H9 (cell line): ENCODE measurements at regions not wholly inside any gene's neighbourhood (a gene's known extent, or its start where the extent isn't known, plus 50 kb on each side); places are given as distances from the start of the nearest gene placed in this dataset.

Source experiments
- DNase-seq: peaks from one replicate; pipeline ENCODE4 v3.0.0-alpha.2; 2017
- H2AFZ ChIP-seq: one replicate; pipeline ENCODE4 v1.6.1; 2013; ENCODE audit warnings: mild to moderate bottlenecking, low read length, control low read depth, moderate library complexity
- H2AK5ac ChIP-seq: 2 replicates; pipeline ENCODE4 v1.6.1; 2013; ENCODE audit warnings: low read length, control low read depth, mixed read lengths; ENCODE audit not compliant: insufficient read length
- H2BK120ac ChIP-seq: one replicate; pipeline ENCODE4 v1.6.1; 2013; ENCODE audit warnings: low read depth, mild to moderate bottlenecking, low read length, control low read depth, inconsistent platforms; ENCODE audit not compliant: poor library complexity, severe bottlenecking
- H2BK12ac ChIP-seq: 2 replicates; pipeline ENCODE4 v1.6.1; 2013; ENCODE audit warnings: low read length, control low read depth, mixed read lengths, low read depth; ENCODE audit not compliant: insufficient read length
- H2BK15ac ChIP-seq: 2 replicates; pipeline ENCODE4 v1.6.1; 2013; ENCODE audit warnings: low read depth, low read length, control low read depth
- H2BK20ac ChIP-seq: one replicate; pipeline ENCODE4 v1.6.1; 2013; ENCODE audit warnings: low read depth, mild to moderate bottlenecking, low read length, control low read depth, inconsistent platforms; ENCODE audit not compliant: poor library complexity, severe bottlenecking
- H2BK5ac ChIP-seq: 2 replicates; pipeline ENCODE4 v1.6.1; 2013; ENCODE audit warnings: low read length, control low read depth, mixed read lengths; ENCODE audit not compliant: insufficient read length
- H3K14ac ChIP-seq: 2 replicates; pipeline ENCODE4 v1.6.1; 2013; ENCODE audit warnings: low read length, control low read depth; ENCODE audit not compliant: insufficient read depth
- H3K18ac ChIP-seq: 2 replicates; pipeline ENCODE4 v1.6.1; 2013; ENCODE audit warnings: low read depth, mild to moderate bottlenecking, mixed read lengths, low read length, control low read depth; ENCODE audit not compliant: insufficient read length
- H3K23ac ChIP-seq: 2 replicates; pipeline ENCODE4 v1.6.1; 2013; ENCODE audit warnings: low read length, control low read depth, mixed read lengths, low read depth; ENCODE audit not compliant: insufficient read length
- H3K23me2 ChIP-seq: 2 replicates; pipeline ENCODE4 v1.6.1; 2013; ENCODE audit warnings: low read depth, mild to moderate bottlenecking, mixed read lengths, low read length, control low read depth; ENCODE audit not compliant: insufficient read length, poor library complexity, severe bottlenecking
- H3K27ac ChIP-seq: 2 replicates; pipeline ENCODE4 v1.5.1; 2013; ENCODE audit warnings: low read length, control low read depth, mixed read lengths, low read depth; ENCODE audit not compliant: insufficient read length
- H3K27me3 ChIP-seq: 2 replicates; pipeline ENCODE4 v1.6.1; 2013; ENCODE audit warnings: low read length, control low read depth, inconsistent platforms; ENCODE audit not compliant: insufficient read depth
- H3K4ac ChIP-seq: 2 replicates; pipeline ENCODE4 v1.6.1; 2013; ENCODE audit warnings: low read depth, mild to moderate bottlenecking, control low read depth, inconsistent platforms, low read length, moderate library complexity
- H3K4me1 ChIP-seq: 2 replicates; pipeline ENCODE4 v1.6.1; 2013; ENCODE audit warnings: low read length, control low read depth, inconsistent platforms; ENCODE audit not compliant: insufficient read depth
- H3K4me2 ChIP-seq: 2 replicates; pipeline ENCODE4 v1.6.1; 2013; ENCODE audit warnings: low read length, control low read depth, mixed read lengths; ENCODE audit not compliant: insufficient read length, insufficient read depth
- H3K56ac ChIP-seq: 2 replicates; pipeline ENCODE4 v1.6.1; 2013; ENCODE audit warnings: low read depth, mild to moderate bottlenecking, mixed read lengths, low read length, control low read depth; ENCODE audit not compliant: insufficient read length
- H3K79me1 ChIP-seq: 2 replicates; pipeline ENCODE4 v1.6.1; 2013; ENCODE audit warnings: low read depth, mild to moderate bottlenecking, moderate library complexity, low read length, control low read depth, inconsistent platforms; ENCODE audit not compliant: insufficient read depth, poor library complexity, severe bottlenecking
- H3K79me2 ChIP-seq: 2 replicates; pipeline ENCODE4 v1.6.1; 2013; ENCODE audit warnings: low read length, control low read depth, inconsistent platforms; ENCODE audit not compliant: insufficient read depth
- H3K9ac ChIP-seq: 2 replicates; pipeline ENCODE4 v1.6.1; 2013; ENCODE audit warnings: low read length, control low read depth, mixed read lengths; ENCODE audit not compliant: insufficient read length; ENCODE audit errors: extremely low read depth
- H3K9me3 ChIP-seq: one replicate; pipeline ENCODE4 v1.6.1; 2013; ENCODE audit warnings: low read depth, low read length, inconsistent platforms; ENCODE audit not compliant: control insufficient read depth
- H3T11ph ChIP-seq: one replicate; pipeline ENCODE4 v1.6.1; 2013; ENCODE audit warnings: mild to moderate bottlenecking, low read length, control low read depth, inconsistent platforms
- H4K20me1 ChIP-seq: one replicate; pipeline ENCODE4 v1.6.1; 2013; ENCODE audit not compliant: control insufficient read depth, insufficient read length, insufficient read depth
- H4K5ac ChIP-seq: 2 replicates; pipeline ENCODE4 v1.6.1; 2013; ENCODE audit warnings: low read depth, mild to moderate bottlenecking, mixed read lengths, low read length, control low read depth; ENCODE audit not compliant: insufficient read length
- H4K8ac ChIP-seq: replicated peaks from 2 replicates; pipeline ENCODE4 v1.6.1; 2013; ENCODE audit warnings: low read length, control low read depth, mixed read lengths, low read depth; ENCODE audit not compliant: insufficient read length
- H4K91ac ChIP-seq: 2 replicates; pipeline ENCODE4 v1.6.1; 2013; ENCODE audit warnings: low read depth, mild to moderate bottlenecking, moderate library complexity, mixed read lengths, low read length, control low read depth; ENCODE audit not compliant: insufficient read length
- H3K27ac Mint-ChIP-seq, 3 experiments: 2 replicates in 2 of 3; 3 replicates in 1 of 3; pipeline ENCODE4 v1.8.0; 2020 to 2021; ENCODE audit warnings: mixed read lengths in 3 of 3, mild to moderate bottlenecking in 1 of 3, moderate library complexity in 1 of 3
- H3K27me3 Mint-ChIP-seq: 2 replicates; pipeline ENCODE4 v1.8.0; 2021; ENCODE audit warnings: low read depth, mild to moderate bottlenecking, moderate library complexity, mixed read lengths
- H3K36me3 Mint-ChIP-seq, 3 experiments: 2 replicates in 2 of 3; 3 replicates in 1 of 3; pipeline ENCODE4 v1.8.0; 2020 to 2021; ENCODE audit warnings: low read depth in 3 of 3, mixed read lengths in 3 of 3; ENCODE audit not compliant: insufficient read depth in 1 of 3
- H3K4me1 Mint-ChIP-seq, 2 experiments: 2 replicates each; pipeline ENCODE4 v1.8.0; 2020; ENCODE audit warnings: mixed read lengths in 2 of 2
- H3K4me3 Mint-ChIP-seq, 2 experiments: 2 replicates in 1 of 2; 3 replicates in 1 of 2; pipeline ENCODE4 v1.8.0; 2020 to 2021; ENCODE audit warnings: mild to moderate bottlenecking in 2 of 2, mixed read lengths in 2 of 2, moderate library complexity in 1 of 2
- H3K9me3 Mint-ChIP-seq, 2 experiments: 2 replicates in 1 of 2; 3 replicates in 1 of 2; pipeline ENCODE4 v1.8.0; 2020; ENCODE audit warnings: mild to moderate bottlenecking in 2 of 2, mixed read lengths in 2 of 2, moderate library complexity in 1 of 2
- WGBS: extraction: QIAGEN DNeasy Blood & Tissue Kit; methylation state at CpG from one replicate; pipeline ENCODE4 v1.1.7; 2013; ENCODE audit warnings: missing lambda C conversion rate, low lambda C conversion rate, mixed read lengths; ENCODE audit not compliant: insufficient read length; ENCODE audit errors: extremely low coverage; 5-methylcytosine and 5-hydroxymethylcytosine counted together
- TF ChIP-seq, protein P1 (sequence below): fragments of 200-600 bp; sonication (generic); conservative IDR thresholded peaks from 3 replicates; pipeline ENCODE4 v1.8.0; 2021; ENCODE audit warnings: antibody characterized with exemption, mild to moderate bottlenecking

DNA sequence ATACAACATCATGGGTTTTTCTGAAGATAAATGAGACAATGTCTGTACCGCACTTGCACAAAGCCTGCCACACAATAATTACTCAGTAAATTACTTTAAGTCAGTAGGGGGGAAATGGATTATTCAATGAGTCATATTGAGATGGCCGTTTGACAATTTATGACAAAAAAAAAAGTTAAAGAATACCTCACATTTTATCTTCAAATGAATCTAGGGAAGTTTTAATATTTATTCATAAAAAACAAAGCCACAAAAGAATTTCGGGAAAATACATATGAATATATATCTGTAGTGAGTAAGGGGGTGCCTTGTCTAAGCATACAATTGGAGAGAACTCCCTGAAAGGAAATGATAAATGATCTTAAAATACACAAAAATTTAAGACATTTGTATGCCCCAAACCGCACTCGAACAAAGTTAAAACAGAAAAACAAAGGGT lies 197.0 kb upstream of the SLC7A11 start:
- H3K56ac ChIP-seq = no peak overlapping the region
- no peak overlapping the region for H2BK15ac ChIP-seq
- no peak overlapping the region for H2BK120ac ChIP-seq
- H3K14ac ChIP-seq = no peak overlapping the region
- no peaks in the 10 kb centered on the region for H4K20me1 ChIP-seq
- Mint-ChIP-seq H3K4me1 (no peaks in the 10 kb centered on the region), H3K4me3 (no peak overlapping the region), H3K27me3 (no peaks in the 10 kb centered on the region), H3K27ac (no peak overlapping the region), H3K9me3 (peaks cover 9 to 12% of the 10 kb centered on the region in 2 experiments; a peak in 4 of 5 replicates), H3K36me3 (peaks cover 1 to 14% (median 4%) of the 10 kb centered on the region in 3 experiments; a peak in 3 of 7 replicates)
- H2AK5ac ChIP-seq = no peak overlapping the region
- no peaks in the 10 kb centered on the region for H3K9me3 ChIP-seq
- H2BK12ac ChIP-seq = no peak overlapping the region
- no peak overlapping the region for H3K23ac ChIP-seq
- H3K4me1 ChIP-seq = no peaks in the 10 kb centered on the region
- H3K4ac ChIP-seq = no peak overlapping the region
- H4K8ac ChIP-seq = no peak overlapping the region
- H3K79me1 ChIP-seq = no peaks in the 10 kb centered on the region
- TF ChIP-seq, protein P1, sequence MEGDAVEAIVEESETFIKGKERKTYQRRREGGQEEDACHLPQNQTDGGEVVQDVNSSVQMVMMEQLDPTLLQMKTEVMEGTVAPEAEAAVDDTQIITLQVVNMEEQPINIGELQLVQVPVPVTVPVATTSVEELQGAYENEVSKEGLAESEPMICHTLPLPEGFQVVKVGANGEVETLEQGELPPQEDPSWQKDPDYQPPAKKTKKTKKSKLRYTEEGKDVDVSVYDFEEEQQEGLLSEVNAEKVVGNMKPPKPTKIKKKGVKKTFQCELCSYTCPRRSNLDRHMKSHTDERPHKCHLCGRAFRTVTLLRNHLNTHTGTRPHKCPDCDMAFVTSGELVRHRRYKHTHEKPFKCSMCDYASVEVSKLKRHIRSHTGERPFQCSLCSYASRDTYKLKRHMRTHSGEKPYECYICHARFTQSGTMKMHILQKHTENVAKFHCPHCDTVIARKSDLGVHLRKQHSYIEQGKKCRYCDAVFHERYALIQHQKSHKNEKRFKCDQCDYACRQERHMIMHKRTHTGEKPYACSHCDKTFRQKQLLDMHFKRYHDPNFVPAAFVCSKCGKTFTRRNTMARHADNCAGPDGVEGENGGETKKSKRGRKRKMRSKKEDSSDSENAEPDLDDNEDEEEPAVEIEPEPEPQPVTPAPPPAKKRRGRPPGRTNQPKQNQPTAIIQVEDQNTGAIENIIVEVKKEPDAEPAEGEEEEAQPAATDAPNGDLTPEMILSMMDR = no peak
- no peak overlapping the region for H2BK5ac ChIP-seq
- no peak overlapping the region for H3K9ac ChIP-seq
- H3K4me2 ChIP-seq = no peak overlapping the region
- no peak overlapping the region for H4K91ac ChIP-seq
- H3K18ac ChIP-seq = no peak overlapping the region
- no peak overlapping the region for H2AFZ ChIP-seq
- WGBS = no CpG with 5 or more reads among the region's 5 CpGs
- no peak overlapping the region for H3K27ac ChIP-seq
- no peaks in the 10 kb centered on the region for H3K79me2 ChIP-seq
- no peak overlapping the region for H2BK20ac ChIP-seq
- H3T11ph ChIP-seq = no peak overlapping the region
- no peak for DNase-seq
- H4K5ac ChIP-seq = no peak overlapping the region
- no peaks in the 10 kb centered on the region for H3K27me3 ChIP-seq
- no peaks in the 10 kb centered on the region for H3K23me2 ChIP-seq
